Transverse colon (tissue), 4 donors: ENCODE measurements at regions not wholly inside any gene's neighbourhood (a gene's known extent, or its start where the extent isn't known, plus 50 kb on each side); places are given as distances from the start of the nearest gene placed in this dataset.

ENCODE experiments used
- DNase-seq: peaks from one replicate; pipeline ENCODE4 v3.0.0-alpha.2; 2019
- H3K27ac ChIP-seq, 4 donors: fragments of 200-600 bp; sonication (generic); 2 replicates each; pipeline ENCODE4 v1.5.1; 2016 to 2018; ENCODE audit warnings: inconsistent platforms in 4 of 4
- H3K27me3 ChIP-seq: fragments of 200-600 bp; sonication (generic); 2 replicates; pipeline ENCODE4 v1.5.1; 2017; ENCODE audit warnings: inconsistent platforms
- H3K36me3 ChIP-seq, 4 donors: fragments of 200-600 bp; sonication (generic); 2 replicates each; pipeline ENCODE4 v1.5.1; 2017 to 2019; ENCODE audit warnings: inconsistent platforms in 4 of 4
- H3K4me1 ChIP-seq, 4 donors: fragments of 200-600 bp; sonication (generic); 2 replicates each; pipeline ENCODE4 v1.5.1; 2017 to 2020; ENCODE audit warnings: inconsistent platforms in 4 of 4
- H3K4me3 ChIP-seq, 4 donors: fragments of 200-600 bp; sonication (generic); 1 replicate in 1 of 4; 2 replicates in 3 of 4; pipeline versions ENCODE4 v1.5.1 to v1.6.1; 2017 to 2019; ENCODE audit warnings: inconsistent platforms in 4 of 4
- H3K9me3 ChIP-seq, 2 donors: fragments of 200-600 bp; sonication (generic); 2 replicates each; pipeline ENCODE4 v1.5.1; 2017 to 2019; ENCODE audit warnings: inconsistent platforms in 2 of 2
- CTCF ChIP-seq, 5 experiments: fragments of 200-600 bp in 3 of 5; fragments of 450-650 bp in 2 of 5; sonication (generic) in 3 of 5; IDR thresholded peaks; 1 replicate in 2 of 5; 2 replicates in 3 of 5; pipeline ENCODE4 v1.5.1; 2016 to 2017; ENCODE audit warnings: antibody characterized with exemption in 5 of 5, inconsistent platforms in 3 of 5, mild to moderate bottlenecking in 2 of 5, moderate library complexity in 1 of 5
- EP300 ChIP-seq: sonication (generic); formaldehyde crosslinking; IDR thresholded peaks from one replicate; pipeline ENCODE4 v1.6.1; 2017; ENCODE audit warnings: antibody characterized with exemption, low read depth
- POLR2A ChIP-seq: fragments of 450-650 bp; IDR thresholded peaks from one replicate; pipeline ENCODE4 v1.6.1; 2016; ENCODE audit warnings: antibody characterized with exemption, mild to moderate bottlenecking, moderate library complexity
- POLR2AphosphoS5 ChIP-seq, 3 donors: sonication (generic); formaldehyde crosslinking; IDR thresholded peaks; one replicate each; pipeline ENCODE4 v1.6.1; 2016; ENCODE audit warnings: antibody characterized with exemption in 3 of 3
- WGBS, 2 donors: methylation state at CpG; one replicate each; pipeline ENCODE4 v1.1.5; 2018; ENCODE audit warnings: low coverage in 1 of 2; 5-methylcytosine and 5-hydroxymethylcytosine counted together
- in situ Hi-C, 4 donors: fragments of 200-750 bp; cut with MboI; loops; one replicate each; pipeline versions ENCODE4 v1.15.0 to v1.15.1; 2017; ENCODE audit warnings: low sequenced_read_pairs in 3 of 4, low pct_ligation_motif_present in 1 of 4, low pct_unique_long_range_greater_than_20kb in 1 of 4
- intact Hi-C: fragments of 100-400 bp; cut with DNase I; formaldehyde crosslinking; loops from one replicate; pipeline ENCODE4 v1.15.1; 2023; ENCODE audit warnings: low total_unique reads

- no peak overlapping the region for H3K27ac ChIP-seq
- DNase-seq: no peak
- intact Hi-C loops: no loop called here
- in situ Hi-C loops: no loop called here
- H3K4me3 ChIP-seq: no peak overlapping the region
- WGBS, 2 donors: 74% methylated on average over 11 of the region's 11 CpGs; no CpG with 5 or more reads in 1 of the 2 donors
- no peaks in the 10 kb centered on the region for H3K27me3 ChIP-seq
- no peaks in the 10 kb centered on the region for H3K9me3 ChIP-seq
- TF ChIP-seq POLR2AphosphoS5 (IDR thresholded peaks at IDR 0.05): no peak
- no peak for TF ChIP-seq EP300
- TF ChIP-seq POLR2A: no peak
- no peak for TF ChIP-seq CTCF (IDR thresholded peaks at IDR 0.05)
- H3K36me3 ChIP-seq: no peaks in the 10 kb centered on the region
- no peaks in the 10 kb centered on the region for H3K4me1 ChIP-seq
Observed at GRCh38 chr12:28938581-28939235, 210.4 kb upstream of the FAR2 start.

- WGBS, 2 donors: 68 to 86% methylated on average over 2 of the region's 2 CpGs
- no peaks in the 10 kb centered on the region for H3K4me1 ChIP-seq
- no peak overlapping the region for H3K27ac ChIP-seq
- no peak for TF ChIP-seq POLR2A
- TF ChIP-seq POLR2AphosphoS5 (IDR thresholded peaks at IDR 0.05): no peak
- TF ChIP-seq EP300: no peak
- no peak for TF ChIP-seq CTCF (IDR thresholded peaks at IDR 0.05)
- H3K36me3 ChIP-seq: no peaks in the 10 kb centered on the region
- H3K27me3 ChIP-seq: no peaks in the 10 kb centered on the region
- intact Hi-C loops (no loop called here), in situ Hi-C loops (no loop called here)
- no peaks in the 10 kb centered on the region for H3K9me3 ChIP-seq
- H3K4me3 ChIP-seq: no peak overlapping the region
- no peak for DNase-seq
Observed at GRCh38 chr12:28939427-28939826, 209.7 kb upstream of the FAR2 start.

- intact Hi-C loops (no loop called here), in situ Hi-C loops (no loop called here)
- no peak overlapping the region for H3K4me3 ChIP-seq
- WGBS, 2 donors: 47 to 51% methylated on average over 2 of the region's 2 CpGs
- TF ChIP-seq EP300 (no peak), POLR2AphosphoS5 (IDR thresholded peaks at IDR 0.05) (no peak), CTCF (IDR thresholded peaks at IDR 0.05) (no peak), POLR2A (no peak)
- no peaks in the 10 kb centered on the region for H3K4me1 ChIP-seq
- no peaks in the 10 kb centered on the region for H3K9me3 ChIP-seq
- DNase-seq: no peak
- H3K27ac ChIP-seq: no peak overlapping the region
- H3K36me3 ChIP-seq: no peaks in the 10 kb centered on the region
- H3K27me3 ChIP-seq: no peaks in the 10 kb centered on the region
Observed at GRCh38 chr12:28941248-28941647, 207.8 kb upstream of the FAR2 start.

GRCh38 chr12:28946361-28946760 lies 202.7 kb upstream of the FAR2 start:
- Histone ChIP-seq H3K27ac (no peak overlapping the region), H3K9me3 (no peaks in the 10 kb centered on the region), H3K36me3 (no peaks in the 10 kb centered on the region), H3K4me1 (no peaks in the 10 kb centered on the region), H3K27me3 (no peaks in the 10 kb centered on the region), H3K4me3 (no peak overlapping the region)
- 76% methylated on average over 6 of the region's 6 CpGs; no CpG with 5 or more reads in 1 of the 2 donors for WGBS, 2 donors
- DNase-seq: no peak
- no peak for TF ChIP-seq CTCF (IDR thresholded peaks at IDR 0.05)
- TF ChIP-seq EP300: no peak
- no peak for TF ChIP-seq POLR2A
- TF ChIP-seq POLR2AphosphoS5 (IDR thresholded peaks at IDR 0.05): no peak
- in situ Hi-C loops: no loop called here
- intact Hi-C loops: no loop called here
